Keratinocyte (primary cell): ENCODE measurements at regions not wholly inside any gene's neighbourhood (a gene's known extent, or its start where the extent isn't known, plus 50 kb on each side); places are given as distances from the start of the nearest gene placed in this dataset.

Experiments
- DNase-seq: peaks from one replicate; pipeline ENCODE4 v3.0.0-alpha.2; 2011; ENCODE audit warnings: low read depth, missing footprints, low spot score
- FAIRE-seq: peaks from 2 replicates; lab custom pipeline; 2011; peaks lifted over from hg19 to GRCh38; lab: Jason Lieb, UNC
- H2AFZ ChIP-seq: 2 replicates; pipeline ENCODE4 v1.6.0; 2012; ENCODE audit warnings: low read length, control low read depth, inconsistent platforms; ENCODE audit not compliant: control insufficient read depth
- H3K27ac ChIP-seq: 2 replicates; pipeline ENCODE4 v1.5.1; 2011; ENCODE audit warnings: low read length; ENCODE audit not compliant: control insufficient read depth, insufficient read depth
- H3K27me3 ChIP-seq: 3 replicates; pipeline ENCODE4 v1.6.0; 2011; ENCODE audit warnings: low read length; ENCODE audit not compliant: control insufficient read depth, insufficient read depth; ENCODE audit errors: extremely low read depth
- H3K36me3 ChIP-seq, 2 experiments: 2 replicates in 1 of 2; 3 replicates in 1 of 2; pipeline ENCODE4 v1.5.1; 2011; ENCODE audit warnings: low read length in 2 of 2, mild to moderate bottlenecking in 1 of 2; ENCODE audit not compliant: control insufficient read depth in 2 of 2, insufficient read depth in 2 of 2; ENCODE audit errors: extremely low read depth in 1 of 2
- H3K4me1 ChIP-seq: 3 replicates; pipeline ENCODE4 v1.5.1; 2011; ENCODE audit warnings: low read length; ENCODE audit not compliant: control insufficient read depth, insufficient read depth; ENCODE audit errors: extremely low read depth
- H3K4me2 ChIP-seq: 3 replicates; pipeline ENCODE4 v1.6.0; 2011; ENCODE audit warnings: low read depth, low read length; ENCODE audit not compliant: control insufficient read depth, insufficient read depth; ENCODE audit errors: extremely low read depth
- H3K4me3 ChIP-seq, 3 experiments: fragments of 200-600 bp in 1 of 3; sonication (generic) in 1 of 3; 2 replicates in 2 of 3; 3 replicates in 1 of 3; pipeline ENCODE4 v1.5.1; 2011 to 2016; ENCODE audit warnings: low read length in 3 of 3, mild to moderate bottlenecking in 3 of 3, control low read depth in 2 of 3, inconsistent platforms in 1 of 3, low read depth in 1 of 3, mixed read lengths in 1 of 3, mixed run types in 1 of 3, moderate library complexity in 1 of 3; ENCODE audit not compliant: control insufficient read depth in 2 of 3, insufficient read depth in 2 of 3; ENCODE audit errors: extremely low read depth in 1 of 3
- H3K79me2 ChIP-seq: 2 replicates; pipeline ENCODE4 v1.6.0; 2012; ENCODE audit warnings: low read length; ENCODE audit not compliant: control insufficient read depth, insufficient read depth
- H3K9ac ChIP-seq: 3 replicates; pipeline ENCODE4 v1.6.0; 2011; ENCODE audit warnings: low read length; ENCODE audit not compliant: control insufficient read depth, insufficient read depth; ENCODE audit errors: extremely low read depth
- H3K9me1 ChIP-seq: 3 replicates; pipeline ENCODE4 v1.6.0; 2011; ENCODE audit warnings: low read length; ENCODE audit not compliant: control insufficient read depth, insufficient read depth; ENCODE audit errors: extremely low read depth
- H3K9me3 ChIP-seq: 2 replicates; pipeline ENCODE4 v1.5.1; 2012; ENCODE audit warnings: low read depth, low read length; ENCODE audit not compliant: control insufficient read depth
- H4K20me1 ChIP-seq: 3 replicates; pipeline ENCODE4 v1.6.0; 2011; ENCODE audit warnings: low read length; ENCODE audit not compliant: control insufficient read depth, insufficient read depth; ENCODE audit errors: extremely low read depth
- CTCF ChIP-seq, 3 experiments: IDR thresholded peaks in 1 of 3; conservative IDR thresholded peaks in 1 of 3; optimal IDR thresholded peaks in 1 of 3; 2 replicates in 2 of 3; 3 replicates in 1 of 3; pipeline versions ENCODE3 to v1.5.1; 2011; ENCODE audit warnings: low read length in 3 of 3, mild to moderate bottlenecking in 3 of 3, moderate library complexity in 2 of 3, control low read depth in 1 of 3, inconsistent platforms in 1 of 3; ENCODE audit not compliant: insufficient read depth in 2 of 3; ENCODE audit errors: extremely low read depth in 1 of 3
- EZH2 ChIP-seq: IDR thresholded peaks from one replicate; pipeline ENCODE4 v1.6.1; 2012; ENCODE audit warnings: inconsistent platforms, mild to moderate bottlenecking, low read length, moderate library complexity
- dilution Hi-C: fragments of 300-500 bp; cut with MboI; formaldehyde crosslinking; loops from one replicate; pipeline ENCODE4 v1.7.0; 2020; ENCODE audit warnings: low sequenced_read_pairs; ENCODE audit not compliant: extremely low pct_ligation_motif_present

DNA sequence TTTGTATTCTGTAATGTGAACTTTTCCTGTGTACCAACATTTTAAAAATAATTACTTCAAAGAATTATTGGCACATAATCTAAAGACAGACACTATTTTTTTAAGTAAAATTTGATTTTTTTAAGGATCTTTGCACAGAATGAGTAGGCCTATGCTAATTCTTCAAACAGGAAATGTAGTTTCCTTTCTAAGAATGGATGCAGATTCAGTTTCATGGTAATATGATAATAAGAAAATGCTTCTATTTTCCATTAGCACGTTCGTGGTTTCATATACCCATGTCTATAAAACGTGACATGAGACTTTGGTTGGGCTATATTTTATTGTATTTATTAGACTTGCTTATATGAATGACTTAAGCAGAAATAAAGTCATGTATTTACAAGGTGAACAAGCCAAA, 191.8 kb upstream of the RBBP8 start:
- Histone ChIP-seq H3K27me3 (no peaks in the 10 kb centered on the region), H3K27ac (no peak overlapping the region), H3K79me2 (no peaks in the 10 kb centered on the region), H3K4me2 (no peak overlapping the region), H3K4me3 (no peak overlapping the region), H4K20me1 (no peaks in the 10 kb centered on the region), H3K36me3 (no peaks in the 10 kb centered on the region), H2AFZ (no peak overlapping the region), H3K9ac (no peak overlapping the region), H3K9me1 (no peaks in the 10 kb centered on the region), H3K4me1 (no peaks in the 10 kb centered on the region), H3K9me3 (no peaks in the 10 kb centered on the region)
- dilution Hi-C loops = no loop called here
- FAIRE-seq (no peak), DNase-seq (no peak)
- no peak for TF ChIP-seq CTCF (optimal IDR thresholded peaks at IDR 0.05 in 1 of 3, IDR thresholded peaks at IDR 0.05 in 1 of 3, conservative IDR thresholded peaks at IDR 0.05 in 1 of 3; ENCODE audit: extremely low read depth in 1 of 3, insufficient read depth in 2 of 3, low read length in 3 of 3)
- no peak for TF ChIP-seq EZH2

DNA sequence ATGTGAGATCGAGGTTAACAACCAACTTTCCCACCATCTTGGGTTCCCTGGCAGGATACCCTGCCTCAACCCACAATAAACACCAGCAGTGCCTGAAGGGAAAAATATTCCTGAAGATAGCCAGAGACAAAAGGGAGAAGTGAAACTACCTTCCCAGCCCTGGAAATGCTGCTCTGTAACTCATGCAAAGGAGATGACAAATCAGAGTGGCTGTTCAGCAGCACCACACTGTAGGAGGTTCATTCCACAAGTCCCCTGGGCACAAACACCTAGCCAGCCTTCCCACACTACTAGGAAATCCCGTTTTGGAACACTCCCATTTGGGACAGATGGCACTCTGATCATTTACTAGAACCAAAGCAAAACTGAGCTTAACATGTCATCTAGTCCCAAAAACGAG, 190.7 kb upstream of the RBBP8 start:
- dilution Hi-C loops = no loop called here
- H3K4me2 ChIP-seq = no peak overlapping the region

More for the DNA sequence above, 190.7 kb upstream of the RBBP8 start:
- no peaks in the 10 kb centered on the region for H3K36me3 ChIP-seq
- no peaks in the 10 kb centered on the region for H3K79me2 ChIP-seq
- no peaks in the 10 kb centered on the region for H3K9me1 ChIP-seq
- H3K4me3 ChIP-seq = no peak overlapping the region
- H3K9ac ChIP-seq = no peak overlapping the region
- no peaks in the 10 kb centered on the region for H3K9me3 ChIP-seq
- no peaks in the 10 kb centered on the region for H3K27me3 ChIP-seq
- TF ChIP-seq CTCF (optimal IDR thresholded peaks at IDR 0.05 in 1 of 3, IDR thresholded peaks at IDR 0.05 in 1 of 3, conservative IDR thresholded peaks at IDR 0.05 in 1 of 3; ENCODE audit: extremely low read depth in 1 of 3, insufficient read depth in 2 of 3, low read length in 3 of 3) (no peak), EZH2 (no peak)
- FAIRE-seq (no peak), DNase-seq (no peak)
- no peaks in the 10 kb centered on the region for H3K4me1 ChIP-seq
- H3K27ac ChIP-seq = no peak overlapping the region
- H4K20me1 ChIP-seq = no peaks in the 10 kb centered on the region
- H2AFZ ChIP-seq = no peak overlapping the region
